ENCODE measurements at regions not wholly inside any gene's neighbourhood (a gene's known extent, or its start where the extent isn't known, plus 50 kb on each side); places are given as distances from the start of the nearest gene placed in this dataset.

DNA sequence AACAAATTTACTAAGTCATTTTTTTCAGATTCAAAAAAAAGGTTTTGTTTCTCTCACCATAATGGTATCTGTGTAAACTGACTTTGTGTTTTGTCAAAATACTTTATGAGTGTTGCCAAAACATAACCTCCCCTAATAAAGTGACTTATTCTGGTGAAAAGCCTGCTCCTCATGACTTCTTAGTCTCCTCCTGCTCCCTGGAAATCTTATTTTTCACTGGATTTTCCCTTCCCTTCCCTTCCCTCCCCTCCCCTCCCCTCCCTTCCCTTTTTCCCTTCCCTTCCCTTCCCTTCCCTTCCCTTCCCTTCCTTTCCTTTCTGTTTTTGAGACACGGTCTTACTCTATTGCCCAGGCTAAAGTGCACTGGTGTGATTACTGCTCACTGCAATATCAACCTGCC lies 650.1 kb upstream of the GHITM start:
- TF ChIP-seq TAF1 (IDR thresholded peaks at IDR 0.05; ENCODE audit: borderline replicate concordance, low read depth, low read length) (no peak), POLR2AphosphoS5 (IDR thresholded peaks at IDR 0.05; ENCODE audit: low read depth, low read length) (no peak)
